MCF 10A (cell line): ENCODE measurements at regions not wholly inside any gene's neighbourhood (a gene's known extent, or its start where the extent isn't known, plus 50 kb on each side); places are given as distances from the start of the nearest gene placed in this dataset.

Experiments used
- BruUV-seq: library from RNA; stranded (reverse); fragments of 400-500 nt; replicated peaks from 2 replicates; lab custom pipeline; 2021; lab: Mats Ljungman, UMichigan
- CTCF ChIA-PET: fragments of 300-600 bp; sonication (Branson Sonifier 250); formaldehyde crosslinking; extraction: SDS; loops from one replicate; lab custom pipeline; 2021; ENCODE audit warnings: antibody characterized with exemption, inconsistent platforms; lab: Yijun Ruan, JAX
- POLR2A ChIA-PET: fragments of 300-600, 350-650 bp; sonication (Branson Sonifier 250); formaldehyde crosslinking; extraction: SDS; loops from one replicate; lab custom pipeline; 2020; ENCODE audit warnings: antibody characterized with exemption, inconsistent platforms; lab: Yijun Ruan, JAX
- DNase-seq: peaks from one replicate; pipeline ENCODE4 v3.0.0-alpha.2; 2018; ENCODE audit not compliant: unreplicated experiment
- H3K27ac Mint-ChIP-seq: one replicate; pipeline ENCODE4 v1.8.0; 2022; ENCODE audit warnings: mild to moderate bottlenecking, low read depth, mixed read lengths; ENCODE audit not compliant: unreplicated experiment
- H3K27me3 Mint-ChIP-seq: one replicate; pipeline ENCODE4 v1.8.0; 2022; ENCODE audit warnings: mixed read lengths; ENCODE audit not compliant: insufficient read depth, unreplicated experiment
- H3K36me3 Mint-ChIP-seq: one replicate; pipeline ENCODE4 v1.8.0; 2022; ENCODE audit warnings: mild to moderate bottlenecking, moderate library complexity, mixed read lengths; ENCODE audit not compliant: insufficient read depth, unreplicated experiment
- H3K4me1 Mint-ChIP-seq: one replicate; pipeline ENCODE4 v1.8.0; 2022; ENCODE audit warnings: mixed read lengths; ENCODE audit not compliant: insufficient read depth, unreplicated experiment
- H3K4me3 Mint-ChIP-seq: one replicate; pipeline ENCODE4 v1.8.0; 2022; ENCODE audit warnings: mild to moderate bottlenecking, moderate library complexity, mixed read lengths; ENCODE audit not compliant: unreplicated experiment
- H3K9me3 Mint-ChIP-seq: one replicate; pipeline ENCODE4 v1.8.0; 2022; ENCODE audit warnings: mixed read lengths; ENCODE audit not compliant: unreplicated experiment
- CTCF ChIP-seq: fragments of 200-600 bp; IDR thresholded peaks from one replicate; pipeline ENCODE4 v1.8.0; 2022; ENCODE audit warnings: antibody characterized with exemption, mild to moderate bottlenecking; ENCODE audit not compliant: unreplicated experiment
- intact Hi-C: fragments of 100-400 bp; cut with micrococcal nuclease; formaldehyde crosslinking; loops from 2 replicates; pipeline ENCODE4 v1.14.1; 2022

GRCh38 chr20:58092871-58093270, 135.6 kb downstream of the ANKRD60 start:
- intact Hi-C loops: no loop called here
- Mint-ChIP-seq H3K27ac (no peak overlapping the region), H3K4me3 (no peak overlapping the region), H3K27me3 (no peaks in the 10 kb centered on the region), H3K36me3 (no peaks in the 10 kb centered on the region), H3K4me1 (no peaks in the 10 kb centered on the region), H3K9me3 (no peaks in the 10 kb centered on the region)
- ChIA-PET POLR2A (interaction anchor here (2.4 kb wide), 1 partner anchor 19 kb away, joined by 6 read pairs; no protein-coding TSS in a partner anchor), CTCF (interaction anchor here (0.6 to 1.9 kb wide), 9 partner anchors 11 to 470 kb away, joined by 3 to 8 read pairs (median 4); no protein-coding TSS in a partner anchor)
- BruUV-seq: no TSS peak
- TF ChIP-seq CTCF: no peak
- DNase-seq: no peak

DNA sequence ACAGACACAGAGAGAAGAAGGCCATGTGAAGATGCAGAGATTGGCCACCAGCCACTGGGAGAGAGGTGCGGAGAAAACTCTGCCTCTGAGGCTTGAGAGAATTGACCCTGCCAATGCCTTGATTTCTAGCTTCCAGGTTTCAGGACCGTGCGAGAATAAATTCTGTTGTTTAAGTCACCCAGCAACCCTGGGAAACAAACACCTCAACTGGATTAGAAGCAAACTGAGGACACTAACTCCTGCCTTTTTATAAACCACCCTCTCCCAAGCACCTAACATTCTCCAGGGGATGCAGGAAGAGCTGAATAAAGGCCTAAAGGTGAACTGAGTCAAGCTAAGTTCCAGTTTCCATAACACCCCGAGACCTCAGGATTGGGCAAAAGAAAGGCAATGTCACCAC, 136.1 kb downstream of the ANKRD60 start:
- ChIA-PET CTCF (interaction anchor here (0.5 to 1.9 kb wide), 7 partner anchors 11 to 496 kb away, joined by 3 to 8 read pairs (median 5); no protein-coding TSS in a partner anchor), POLR2A (interaction anchor here (2.4 kb wide), 1 partner anchor 20 kb away, joined by 6 read pairs; no protein-coding TSS in a partner anchor)
- TF ChIP-seq CTCF: no peak
- H3K4me1 Mint-ChIP-seq: no peaks in the 10 kb centered on the region
- intact Hi-C loops: no loop called here
- H3K27me3 Mint-ChIP-seq: no peaks in the 10 kb centered on the region
- no peak for DNase-seq
- no peaks in the 10 kb centered on the region for H3K9me3 Mint-ChIP-seq
- H3K4me3 Mint-ChIP-seq: no peak overlapping the region
- H3K27ac Mint-ChIP-seq: no peak overlapping the region
- BruUV-seq: no TSS peak
- no peaks in the 10 kb centered on the region for H3K36me3 Mint-ChIP-seq

GRCh38 chr20:58091810-58092209, 136.6 kb downstream of the ANKRD60 start:
- no TSS peak for BruUV-seq
- H3K27me3 Mint-ChIP-seq: no peaks in the 10 kb centered on the region
- intact Hi-C loops: no loop called here
- no peaks in the 10 kb centered on the region for H3K36me3 Mint-ChIP-seq
- H3K4me1 Mint-ChIP-seq: no peaks in the 10 kb centered on the region
- no peak overlapping the region for H3K27ac Mint-ChIP-seq
- H3K9me3 Mint-ChIP-seq: no peaks in the 10 kb centered on the region
- no peak for DNase-seq
- TF ChIP-seq CTCF: no peak
- no peak overlapping the region for H3K4me3 Mint-ChIP-seq
- ChIA-PET CTCF (interaction anchor here (0.5 to 1.9 kb wide), 5 partner anchors 16 to 495 kb away, joined by 3 to 8 read pairs (median 5); no protein-coding TSS in a partner anchor), POLR2A (interaction anchor here (2.4 kb wide), 1 partner anchor 20 kb away, joined by 6 read pairs; no protein-coding TSS in a partner anchor)

DNA sequence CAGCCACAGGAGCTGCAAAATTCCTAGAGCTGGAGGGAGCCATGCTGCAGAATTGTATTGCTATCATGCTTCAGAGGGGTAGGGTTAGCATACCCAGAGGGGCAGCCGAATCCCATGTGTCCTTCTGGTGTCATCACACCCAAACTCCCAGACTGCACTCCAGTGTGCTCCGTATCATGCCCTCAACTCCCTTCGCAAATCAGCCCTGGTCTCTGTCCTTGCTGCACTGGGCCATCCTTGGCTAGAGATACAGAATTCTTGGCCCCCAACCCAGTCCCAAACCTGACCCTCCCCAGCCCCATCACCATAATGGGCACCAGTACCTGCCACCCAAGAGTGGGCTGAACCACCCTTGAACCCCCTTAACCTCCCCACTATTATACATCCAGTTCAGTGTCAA, 138.3 kb downstream of the ANKRD60 start:
- Mint-ChIP-seq H3K27me3 (no peaks in the 10 kb centered on the region), H3K9me3 (no peaks in the 10 kb centered on the region), H3K4me1 (no peaks in the 10 kb centered on the region), H3K36me3 (no peaks in the 10 kb centered on the region), H3K27ac (peak overlapping the region; percentile 33), H3K4me3 (no peak overlapping the region)
- intact Hi-C loops: no loop called here
- CTCF ChIA-PET: interaction anchor here (0.8 to 1.2 kb wide), 3 partner anchors 68 to 437 kb away, joined by 3 to 4 read pairs (median 3); no protein-coding TSS in a partner anchor
- BruUV-seq: no TSS peak
- no peak for TF ChIP-seq CTCF
- POLR2A ChIA-PET: no interaction called here
- no peak for DNase-seq
